ENCODE measurements at regions not wholly inside any gene's neighbourhood (a gene's known extent, or its start where the extent isn't known, plus 50 kb on each side); places are given as distances from the start of the nearest gene placed in this dataset.
"Not testable (repeated sequence)": the region's sequence is repeated elsewhere in the genome, so short reads cannot be mapped to it uniquely, and the experiment has no call there.

DNA sequence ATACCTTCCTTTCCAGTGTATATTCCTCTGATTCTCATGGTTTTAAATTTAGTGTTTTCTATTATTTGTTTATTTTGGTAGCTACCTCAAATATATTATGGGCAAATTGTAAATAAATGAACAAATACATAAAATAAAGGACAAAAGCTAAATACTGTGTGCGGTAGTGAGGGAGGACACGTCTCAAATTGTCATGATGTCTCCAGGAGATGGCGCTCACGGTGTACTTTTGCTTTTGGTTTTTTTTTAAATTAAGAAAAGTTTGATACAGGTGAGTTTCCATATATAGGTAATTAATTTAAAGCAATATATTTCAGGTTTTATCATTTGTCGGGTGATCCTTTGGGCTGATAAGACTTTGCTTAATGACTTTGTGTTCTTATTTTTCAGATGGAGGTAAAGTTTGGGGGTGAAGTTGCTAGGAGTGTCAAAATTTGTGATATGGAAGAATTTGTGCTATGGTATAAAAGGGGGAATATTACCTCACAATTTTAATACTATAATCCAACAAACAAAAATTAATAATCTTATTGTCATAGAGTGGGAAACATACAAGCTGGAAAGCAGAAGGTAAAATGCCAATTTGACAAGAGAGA lies 68.4 kb upstream of the TMEM229A start:
- DNase-seq (ENCODE audit: low spot score in 2 of 2) = no peak
- intact Hi-C loops (cut with DNase I; ENCODE audit: low total_unique reads) = no loop called here
- no peak overlapping the region for H3K4me3 ChIP-seq (ENCODE audit: low read depth, poor library complexity, severe bottlenecking)
- TF ChIP-seq, protein P1, sequence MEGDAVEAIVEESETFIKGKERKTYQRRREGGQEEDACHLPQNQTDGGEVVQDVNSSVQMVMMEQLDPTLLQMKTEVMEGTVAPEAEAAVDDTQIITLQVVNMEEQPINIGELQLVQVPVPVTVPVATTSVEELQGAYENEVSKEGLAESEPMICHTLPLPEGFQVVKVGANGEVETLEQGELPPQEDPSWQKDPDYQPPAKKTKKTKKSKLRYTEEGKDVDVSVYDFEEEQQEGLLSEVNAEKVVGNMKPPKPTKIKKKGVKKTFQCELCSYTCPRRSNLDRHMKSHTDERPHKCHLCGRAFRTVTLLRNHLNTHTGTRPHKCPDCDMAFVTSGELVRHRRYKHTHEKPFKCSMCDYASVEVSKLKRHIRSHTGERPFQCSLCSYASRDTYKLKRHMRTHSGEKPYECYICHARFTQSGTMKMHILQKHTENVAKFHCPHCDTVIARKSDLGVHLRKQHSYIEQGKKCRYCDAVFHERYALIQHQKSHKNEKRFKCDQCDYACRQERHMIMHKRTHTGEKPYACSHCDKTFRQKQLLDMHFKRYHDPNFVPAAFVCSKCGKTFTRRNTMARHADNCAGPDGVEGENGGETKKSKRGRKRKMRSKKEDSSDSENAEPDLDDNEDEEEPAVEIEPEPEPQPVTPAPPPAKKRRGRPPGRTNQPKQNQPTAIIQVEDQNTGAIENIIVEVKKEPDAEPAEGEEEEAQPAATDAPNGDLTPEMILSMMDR (IDR thresholded peaks at IDR 0.05) = no peak
- TF ChIP-seq POLR2A (IDR thresholded peaks at IDR 0.05) = no peak
- WGBS, 2 donors = 29 to 35% methylated on average over 5 of the region's 5 CpGs

DNA sequence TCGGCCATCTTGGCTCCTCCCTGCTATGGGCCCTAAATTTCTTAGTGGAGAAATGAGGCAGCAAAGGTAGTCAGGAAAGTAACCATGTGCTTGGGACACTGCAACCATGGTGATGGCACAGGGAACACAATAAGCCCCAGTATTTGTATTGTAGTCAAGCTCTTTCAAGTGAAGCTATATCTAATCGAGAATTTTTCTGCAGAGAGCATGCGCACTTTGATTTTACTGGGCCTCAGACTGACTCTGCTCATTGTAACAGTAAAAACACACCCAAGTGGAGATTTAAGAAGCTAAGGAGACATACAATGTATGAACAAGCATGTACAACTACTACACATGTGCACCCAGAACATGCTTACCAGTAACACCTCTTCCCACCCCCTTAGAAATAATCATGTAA lies 67.3 kb upstream of the TMEM229A start:
- TF ChIP-seq, protein P1 (IDR thresholded peaks at IDR 0.05) = no peak
- TF ChIP-seq POLR2A (IDR thresholded peaks at IDR 0.05) = no peak
- WGBS, 2 donors = 86 to 96% methylated on average over 3 of the region's 3 CpGs
- no peak for DNase-seq (ENCODE audit: low spot score in 2 of 2)
- no peak overlapping the region for H3K4me3 ChIP-seq (ENCODE audit: low read depth, poor library complexity, severe bottlenecking)
- intact Hi-C loops (cut with DNase I; ENCODE audit: low total_unique reads) = no loop called here

DNA sequence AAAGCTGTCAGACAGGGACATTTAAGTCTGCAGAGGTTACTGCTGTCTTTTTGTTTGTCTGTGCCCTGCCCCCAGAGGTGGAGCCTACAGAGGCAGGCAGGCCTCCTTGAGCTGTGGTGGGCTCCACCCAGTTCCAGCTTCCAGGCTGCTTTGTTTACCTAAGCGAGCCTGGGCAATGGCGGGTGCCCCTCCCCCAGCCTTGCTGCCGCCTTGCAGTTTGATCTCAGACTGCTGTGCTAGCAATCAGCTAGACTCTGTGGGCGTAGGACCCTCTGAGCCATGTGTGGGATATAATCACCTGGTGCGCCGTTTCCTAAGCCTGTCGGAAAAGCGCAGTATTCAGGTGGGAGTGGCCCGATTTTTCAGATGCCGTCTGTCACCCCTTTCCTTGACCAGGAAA lies 66.7 kb upstream of the TMEM229A start:
- WGBS, 2 donors = 80 to 88% methylated on average over 10 of the region's 10 CpGs
- DNase-seq (ENCODE audit: low spot score in 2 of 2); H3K4me3 ChIP-seq (ENCODE audit: low read depth, poor library complexity, severe bottlenecking); intact Hi-C loops (cut with DNase I; ENCODE audit: low total_unique reads): not testable (repeated sequence)

DNA sequence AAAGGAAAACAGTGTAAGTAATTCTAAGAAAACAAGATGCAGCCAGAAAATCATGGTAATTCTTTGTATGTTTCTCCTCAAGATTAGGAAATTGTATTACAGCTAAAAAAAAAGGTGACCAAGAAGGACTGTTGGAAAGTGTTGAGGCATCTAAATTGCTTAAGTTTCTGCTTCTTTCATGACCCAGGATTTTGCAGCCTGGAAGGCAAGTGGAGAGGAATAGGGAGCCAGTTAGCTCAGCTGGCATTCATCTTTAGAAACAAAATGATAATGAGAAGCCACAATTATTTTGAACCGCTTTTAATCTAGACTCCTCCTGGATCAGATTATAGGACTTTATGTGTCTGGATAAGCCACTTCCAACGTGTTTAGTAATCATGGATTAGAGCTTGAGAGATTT lies 56.8 kb upstream of the TMEM229A start:
- no peak for DNase-seq (ENCODE audit: low spot score in 2 of 2)
- H3K4me3 ChIP-seq (ENCODE audit: low read depth, poor library complexity, severe bottlenecking) = no peak overlapping the region
- no peak for TF ChIP-seq POLR2A (IDR thresholded peaks at IDR 0.05)
- TF ChIP-seq, protein P1 (IDR thresholded peaks at IDR 0.05) = no peak
- intact Hi-C loops (cut with DNase I; ENCODE audit: low total_unique reads) = no loop called here
- 40 to 50% methylated on average over 2 of the region's 2 CpGs for WGBS, 2 donors

DNA sequence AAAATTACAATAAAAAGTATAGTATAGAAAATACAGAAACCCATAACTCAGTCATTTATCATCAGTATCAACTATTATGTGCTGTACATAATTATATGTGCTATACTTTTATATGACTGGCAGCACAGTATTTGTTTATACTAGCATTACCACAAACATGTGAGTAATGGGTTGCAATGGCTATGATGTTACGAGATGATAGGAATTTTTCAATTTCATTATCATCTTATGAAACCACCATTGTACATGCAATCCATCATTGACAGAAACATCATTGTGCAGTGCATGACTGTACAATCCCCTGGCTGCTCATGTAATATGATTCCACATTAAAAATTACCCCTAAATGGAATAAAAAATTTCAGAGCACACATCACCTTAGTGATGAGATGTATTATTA lies 55.7 kb upstream of the TMEM229A start:
- intact Hi-C loops (cut with DNase I; ENCODE audit: low total_unique reads) = no loop called here
- TF ChIP-seq, protein P1 (IDR thresholded peaks at IDR 0.05) = no peak
- TF ChIP-seq POLR2A (IDR thresholded peaks at IDR 0.05) = no peak
- H3K4me3 ChIP-seq (ENCODE audit: low read depth, poor library complexity, severe bottlenecking) = no peak overlapping the region
- no peak for DNase-seq (ENCODE audit: low spot score in 2 of 2)
- 56 to 63% methylated on average over 1 of the region's 1 CpG for WGBS, 2 donors

DNA sequence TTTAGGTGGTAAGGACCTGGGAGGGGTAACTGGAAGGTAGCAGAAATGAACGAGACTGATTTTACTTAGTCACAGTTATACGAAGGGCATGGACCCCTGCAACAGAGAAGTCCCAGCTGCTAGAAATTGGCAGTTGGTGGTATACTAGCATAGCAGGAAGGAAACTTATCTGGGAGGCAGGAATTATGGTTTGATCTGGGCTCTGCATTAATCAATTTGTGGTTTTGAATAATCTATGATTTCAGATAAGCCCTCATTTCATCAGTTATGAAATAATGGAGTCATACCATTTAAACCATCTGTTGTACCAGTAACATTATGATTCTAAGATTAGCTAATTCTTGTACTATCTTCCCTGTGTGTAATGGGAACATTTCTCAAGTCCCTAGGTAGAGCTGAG lies 54.0 kb upstream of the TMEM229A start:
- WGBS, 2 donors = 66 to 80% methylated on average over 2 of the region's 2 CpGs
- intact Hi-C loops (cut with DNase I; ENCODE audit: low total_unique reads) = no loop called here
- TF ChIP-seq POLR2A (IDR thresholded peaks at IDR 0.05) = no peak
- TF ChIP-seq, protein P1 (IDR thresholded peaks at IDR 0.05) = no peak
- no peak overlapping the region for H3K4me3 ChIP-seq (ENCODE audit: low read depth, poor library complexity, severe bottlenecking)
- no peak for DNase-seq (ENCODE audit: low spot score in 2 of 2)

All from lower leg skin (tissue), 4 donors.